ENCODE measurements at regions not wholly inside any gene's neighbourhood (a gene's known extent, or its start where the extent isn't known, plus 50 kb on each side); places are given as distances from the start of the nearest gene placed in this dataset.

DNA sequence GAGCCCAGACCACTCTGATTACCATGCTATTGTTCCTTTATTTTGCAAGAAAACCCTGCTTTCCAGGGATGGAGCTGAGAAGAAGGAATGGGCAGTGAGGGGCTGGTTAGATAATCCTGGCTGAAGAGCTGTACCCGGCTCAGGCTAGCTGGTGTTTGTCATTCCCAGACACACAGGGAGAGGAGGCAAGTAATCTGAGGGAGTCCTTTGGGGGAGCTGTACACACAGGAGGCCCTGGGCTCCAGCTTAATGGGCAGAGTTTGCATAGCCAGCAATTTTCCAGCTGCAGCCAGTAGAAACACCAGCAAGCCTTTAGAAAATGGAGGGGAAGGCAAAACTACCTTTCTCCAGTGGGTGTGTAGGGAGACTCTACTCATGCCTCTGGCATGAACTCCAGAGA lies 259.3 kb downstream of the SOX11 start:
- TF ChIP-seq, protein P1, sequence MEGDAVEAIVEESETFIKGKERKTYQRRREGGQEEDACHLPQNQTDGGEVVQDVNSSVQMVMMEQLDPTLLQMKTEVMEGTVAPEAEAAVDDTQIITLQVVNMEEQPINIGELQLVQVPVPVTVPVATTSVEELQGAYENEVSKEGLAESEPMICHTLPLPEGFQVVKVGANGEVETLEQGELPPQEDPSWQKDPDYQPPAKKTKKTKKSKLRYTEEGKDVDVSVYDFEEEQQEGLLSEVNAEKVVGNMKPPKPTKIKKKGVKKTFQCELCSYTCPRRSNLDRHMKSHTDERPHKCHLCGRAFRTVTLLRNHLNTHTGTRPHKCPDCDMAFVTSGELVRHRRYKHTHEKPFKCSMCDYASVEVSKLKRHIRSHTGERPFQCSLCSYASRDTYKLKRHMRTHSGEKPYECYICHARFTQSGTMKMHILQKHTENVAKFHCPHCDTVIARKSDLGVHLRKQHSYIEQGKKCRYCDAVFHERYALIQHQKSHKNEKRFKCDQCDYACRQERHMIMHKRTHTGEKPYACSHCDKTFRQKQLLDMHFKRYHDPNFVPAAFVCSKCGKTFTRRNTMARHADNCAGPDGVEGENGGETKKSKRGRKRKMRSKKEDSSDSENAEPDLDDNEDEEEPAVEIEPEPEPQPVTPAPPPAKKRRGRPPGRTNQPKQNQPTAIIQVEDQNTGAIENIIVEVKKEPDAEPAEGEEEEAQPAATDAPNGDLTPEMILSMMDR (IDR thresholded peaks at IDR 0.05) = no peak
- TF ChIP-seq POLR2A (IDR thresholded peaks at IDR 0.05) = no peak
- no peak for TF ChIP-seq POLR2AphosphoS5 (IDR thresholded peaks at IDR 0.05)
- TF ChIP-seq EP300 (IDR thresholded peaks at IDR 0.05) = no peak
